ENCODE measurements at regions not wholly inside any gene's neighbourhood (a gene's known extent, or its start where the extent isn't known, plus 50 kb on each side); places are given as distances from the start of the nearest gene placed in this dataset.

DNA sequence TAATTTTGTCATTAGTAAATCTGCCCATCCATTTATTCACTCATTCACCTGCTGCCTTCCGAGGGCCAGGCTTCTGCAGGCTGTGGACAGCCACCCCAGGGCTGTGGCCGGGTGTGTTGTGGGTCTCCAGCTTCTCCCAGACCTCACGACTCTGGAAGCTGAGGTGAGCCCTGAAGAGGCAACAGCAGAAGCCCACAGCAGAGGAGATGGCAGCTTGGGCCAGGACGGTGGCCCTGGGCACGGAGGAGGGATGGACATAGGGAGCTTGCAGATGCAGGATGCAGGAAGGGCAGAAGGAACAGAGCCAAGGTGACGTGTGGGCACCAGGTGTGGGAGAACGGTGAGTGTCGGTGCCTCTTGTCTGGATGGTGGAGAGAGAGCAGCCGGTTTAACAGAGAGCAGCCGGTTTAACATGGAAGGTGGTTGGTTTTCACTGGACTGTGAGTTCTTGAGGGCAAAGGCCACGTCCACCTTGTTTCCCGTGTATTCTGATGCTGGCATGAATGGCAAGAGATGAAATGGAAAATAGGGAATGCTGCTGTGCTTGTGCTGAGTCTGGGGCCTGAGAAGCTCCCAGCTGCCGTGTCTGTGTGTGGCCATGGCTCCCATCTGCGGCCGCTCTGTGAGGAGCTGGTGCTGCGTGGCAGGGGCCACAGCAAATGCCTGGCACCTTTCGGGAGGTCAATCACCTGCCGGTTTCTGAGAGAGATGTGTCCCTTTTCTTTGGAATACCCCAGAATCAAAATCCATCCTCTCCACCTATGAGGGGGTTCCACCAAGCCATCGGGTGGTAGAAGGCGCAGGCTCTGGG is 669.9 kb downstream of the BRD1 start:
- no peak for DNase-seq

DNA sequence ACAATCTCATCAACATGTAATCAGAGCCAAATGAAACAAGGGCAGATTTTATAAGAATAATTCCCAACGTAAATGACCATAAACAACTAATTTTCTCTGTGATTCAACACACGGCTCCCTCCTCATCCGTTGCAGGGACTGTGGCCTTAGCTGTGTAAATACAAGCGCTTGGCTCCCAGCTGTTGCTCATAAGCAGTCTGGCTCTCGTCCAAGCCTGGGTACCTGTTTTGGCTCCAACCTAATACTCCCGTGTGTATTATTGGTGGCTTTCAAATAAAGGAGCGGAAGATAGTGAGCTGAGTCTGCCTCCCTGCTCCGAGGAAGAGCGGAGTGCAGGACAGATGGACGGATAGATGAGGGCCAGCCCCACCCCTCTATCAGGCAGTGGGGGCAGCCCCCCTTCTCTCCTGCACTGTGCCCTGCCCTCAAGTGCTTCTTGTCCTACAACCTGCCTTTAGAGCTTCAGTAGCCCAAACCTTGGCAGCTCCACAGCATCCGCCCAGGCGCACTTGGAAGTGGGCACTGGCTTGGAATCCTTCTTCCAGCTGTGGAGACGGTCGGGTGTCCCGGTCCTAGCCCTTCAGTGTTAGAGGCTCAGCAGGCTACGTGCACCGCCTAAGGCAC is 670.9 kb downstream of the BRD1 start:
- DNase-seq, result no peak

DNA sequence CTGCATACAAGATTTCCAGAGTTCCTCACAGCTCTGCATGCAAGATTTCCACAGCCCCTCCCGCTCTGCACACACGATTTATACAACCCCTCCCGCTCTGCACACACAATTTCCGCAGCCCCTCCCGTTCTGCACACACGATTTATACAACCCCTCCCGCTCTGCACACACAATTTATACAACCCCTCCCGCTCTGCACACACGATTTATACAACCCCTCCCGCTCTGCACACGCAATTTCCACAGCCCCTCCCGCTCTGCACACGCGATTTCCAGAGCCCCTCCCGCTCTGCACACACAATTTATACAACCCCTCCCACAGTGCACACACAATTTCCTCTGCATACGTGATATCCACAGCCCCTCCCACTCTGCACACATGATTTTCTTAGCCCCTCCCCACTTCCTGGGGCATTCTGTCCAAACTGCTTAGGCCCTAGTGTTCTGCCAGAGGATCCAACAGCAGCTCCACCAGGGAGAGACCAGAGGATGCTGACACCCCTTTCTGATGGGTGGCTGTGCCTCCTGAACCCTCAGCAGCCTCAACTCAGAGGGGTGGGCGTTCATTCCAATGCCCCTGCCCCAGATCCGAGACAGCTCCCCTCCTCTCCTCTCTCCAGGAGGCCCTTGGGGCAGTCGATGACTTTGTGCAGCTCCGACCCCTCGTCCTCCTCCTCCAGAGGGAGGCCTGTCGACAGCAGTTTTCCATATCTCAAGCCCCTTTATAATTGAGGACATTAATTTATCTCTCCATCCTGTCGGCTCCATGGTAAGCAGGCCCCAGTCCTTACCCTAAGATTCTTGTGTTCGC is 671.7 kb downstream of the BRD1 start:
- no peak for DNase-seq

DNA sequence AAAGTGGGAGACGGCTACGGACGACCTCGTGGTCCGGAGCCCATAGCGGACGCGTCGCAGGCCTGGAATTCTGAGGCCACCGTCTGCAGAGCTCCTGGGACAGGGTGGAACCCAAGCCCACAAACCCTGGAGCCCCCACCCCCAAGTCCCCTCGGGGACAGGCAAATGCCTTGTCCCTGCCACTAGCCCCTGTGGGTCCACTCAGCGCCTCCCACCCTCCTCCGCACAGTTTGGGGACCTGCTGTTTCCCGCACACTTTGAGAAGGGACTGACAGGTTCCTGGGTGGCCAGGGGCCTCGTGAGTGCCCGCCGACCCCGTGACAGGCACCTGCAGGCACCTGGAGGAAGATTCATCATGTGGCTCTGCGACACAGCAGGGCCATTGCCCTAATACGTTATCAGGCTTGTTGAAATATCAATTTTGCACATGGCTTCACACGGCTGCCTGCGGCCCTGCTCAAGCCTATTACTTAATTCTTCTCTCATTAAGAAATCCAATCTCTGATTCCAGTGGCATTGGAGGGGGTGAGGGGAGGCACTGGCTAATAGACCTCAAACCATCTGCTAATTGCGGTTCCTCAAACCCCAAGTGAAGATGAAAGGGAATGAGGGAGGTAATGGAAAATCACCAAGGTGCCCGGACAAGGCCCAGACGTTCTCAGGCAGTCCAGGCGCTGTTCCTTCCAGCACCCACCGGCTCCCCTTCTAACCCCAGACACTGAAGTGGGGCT is 672.5 kb downstream of the BRD1 start:
- DNase-seq, result no peak

DNA sequence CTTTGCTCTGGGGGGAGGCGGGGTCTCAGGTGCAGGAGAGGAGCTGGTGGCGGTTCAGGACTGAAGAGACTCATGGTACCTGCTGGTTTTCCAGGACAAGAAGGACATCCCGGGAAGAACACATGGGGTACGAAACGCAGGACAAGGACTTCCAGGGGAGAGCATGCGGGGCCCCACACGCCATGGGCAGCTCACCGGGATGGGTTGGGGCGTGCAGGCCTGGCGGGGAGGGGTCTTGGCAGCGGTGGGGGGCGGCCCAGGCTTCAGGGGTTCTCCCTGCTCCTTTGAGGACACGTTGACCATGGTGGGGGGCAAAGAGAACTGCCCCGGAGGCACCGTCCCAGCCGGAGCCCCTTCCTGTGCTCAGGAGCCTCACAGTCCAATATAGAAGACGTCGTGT is 673.2 kb downstream of the BRD1 start:
- DNase-seq, result no peak

DNA sequence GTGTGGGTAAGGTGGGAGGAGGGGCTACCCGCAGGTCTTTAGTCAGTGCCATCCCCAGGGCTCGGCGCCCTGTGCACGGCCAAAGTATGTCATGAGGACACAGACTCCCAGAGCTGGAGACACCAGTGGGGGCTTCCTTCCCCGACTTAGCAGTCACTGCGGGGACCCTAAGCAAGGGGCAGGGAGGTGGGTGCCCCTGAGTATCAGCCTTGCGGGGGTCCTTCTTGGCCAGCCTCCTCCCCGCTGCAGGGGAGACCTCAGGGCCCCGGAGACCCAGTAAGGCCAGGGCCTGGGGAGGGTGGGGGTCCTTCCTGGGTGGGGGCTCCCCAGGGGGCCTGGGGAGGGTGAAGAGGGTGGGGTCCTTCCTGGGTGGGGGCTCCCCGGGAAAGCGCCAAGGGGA is 673.8 kb downstream of the BRD1 start:
- DNase-seq, result no peak

DNA sequence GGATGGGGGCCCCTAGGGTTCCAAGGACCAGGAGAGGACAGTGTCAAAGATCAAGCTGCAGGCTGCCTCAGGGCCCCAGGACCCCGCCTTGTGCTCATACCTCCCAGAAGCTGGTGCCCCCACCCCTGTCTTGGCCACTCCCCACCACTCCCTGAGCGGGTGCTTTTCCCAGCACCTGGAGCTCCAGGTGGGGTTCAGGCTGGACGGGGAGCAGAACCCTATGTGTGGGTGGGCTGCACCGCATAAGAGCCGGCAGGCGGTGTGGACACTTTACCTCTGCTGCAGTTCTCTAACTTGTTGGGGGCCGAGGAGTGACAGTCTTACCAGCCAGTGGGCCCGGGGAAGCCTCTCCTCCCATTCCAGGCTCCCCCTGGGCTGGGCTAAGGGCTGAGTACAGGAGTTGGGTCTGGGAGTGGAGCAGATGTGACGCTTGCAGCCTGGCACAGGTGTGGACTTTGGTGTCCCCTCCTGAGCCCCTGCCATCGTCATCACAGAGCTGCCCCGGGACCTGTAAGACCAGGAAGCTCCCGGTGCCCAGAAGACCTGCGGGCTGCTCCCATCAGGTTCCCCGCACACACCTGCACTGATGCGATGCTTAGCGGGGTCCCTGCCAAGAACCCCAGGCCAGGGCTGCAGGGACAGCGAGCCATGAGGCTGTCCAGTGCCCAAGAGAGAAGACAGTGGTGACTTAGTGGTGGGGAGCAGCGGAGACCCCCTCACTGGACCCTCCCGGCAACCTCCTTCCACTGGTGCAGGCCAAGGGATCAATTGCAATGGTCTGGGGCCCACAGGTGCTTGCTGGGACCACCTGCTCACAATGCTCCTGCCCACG is 674.5 kb downstream of the BRD1 start:
- no peak for DNase-seq

DNA sequence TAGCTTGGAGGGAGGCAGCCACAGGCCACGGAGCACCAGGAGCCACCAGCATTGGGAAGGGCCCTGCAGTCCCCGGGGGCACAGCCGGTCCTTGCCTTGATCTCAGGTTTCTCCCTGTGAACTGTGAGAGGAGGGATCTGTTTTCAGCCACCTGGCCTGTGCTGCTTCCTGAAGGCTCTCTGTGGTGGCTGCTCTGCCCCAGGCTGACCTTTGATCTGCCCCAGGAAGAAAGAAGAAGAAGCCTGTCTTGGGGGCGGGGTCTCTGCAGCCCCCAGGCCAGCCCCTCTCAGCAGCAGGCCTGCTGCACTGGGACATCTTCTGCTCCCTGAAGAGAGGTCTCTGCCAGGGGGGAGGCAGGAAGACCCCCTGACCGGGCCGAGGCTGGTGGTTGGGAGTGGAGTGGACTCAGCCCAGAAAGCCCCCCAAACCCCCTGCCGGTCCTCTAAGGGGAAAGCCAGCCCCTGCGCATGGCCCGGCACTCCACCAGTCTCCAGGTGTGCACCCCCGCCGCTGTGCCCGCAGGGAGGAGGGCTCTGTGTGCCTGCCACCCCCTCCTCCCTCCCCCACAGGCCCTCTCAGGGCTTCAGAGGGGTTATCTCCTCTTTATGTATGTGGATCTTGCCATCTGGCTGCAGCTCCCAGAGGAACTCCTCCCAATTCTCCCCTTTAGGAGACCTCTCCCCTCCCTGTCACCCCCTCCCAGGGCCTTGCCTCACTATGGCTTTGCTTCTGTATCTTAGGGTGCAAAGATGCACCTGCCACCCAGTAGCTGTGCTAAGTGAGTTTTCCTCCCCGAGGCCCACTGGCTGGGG is 675.3 kb downstream of the BRD1 start:
- DNase-seq, result no peak

DNA sequence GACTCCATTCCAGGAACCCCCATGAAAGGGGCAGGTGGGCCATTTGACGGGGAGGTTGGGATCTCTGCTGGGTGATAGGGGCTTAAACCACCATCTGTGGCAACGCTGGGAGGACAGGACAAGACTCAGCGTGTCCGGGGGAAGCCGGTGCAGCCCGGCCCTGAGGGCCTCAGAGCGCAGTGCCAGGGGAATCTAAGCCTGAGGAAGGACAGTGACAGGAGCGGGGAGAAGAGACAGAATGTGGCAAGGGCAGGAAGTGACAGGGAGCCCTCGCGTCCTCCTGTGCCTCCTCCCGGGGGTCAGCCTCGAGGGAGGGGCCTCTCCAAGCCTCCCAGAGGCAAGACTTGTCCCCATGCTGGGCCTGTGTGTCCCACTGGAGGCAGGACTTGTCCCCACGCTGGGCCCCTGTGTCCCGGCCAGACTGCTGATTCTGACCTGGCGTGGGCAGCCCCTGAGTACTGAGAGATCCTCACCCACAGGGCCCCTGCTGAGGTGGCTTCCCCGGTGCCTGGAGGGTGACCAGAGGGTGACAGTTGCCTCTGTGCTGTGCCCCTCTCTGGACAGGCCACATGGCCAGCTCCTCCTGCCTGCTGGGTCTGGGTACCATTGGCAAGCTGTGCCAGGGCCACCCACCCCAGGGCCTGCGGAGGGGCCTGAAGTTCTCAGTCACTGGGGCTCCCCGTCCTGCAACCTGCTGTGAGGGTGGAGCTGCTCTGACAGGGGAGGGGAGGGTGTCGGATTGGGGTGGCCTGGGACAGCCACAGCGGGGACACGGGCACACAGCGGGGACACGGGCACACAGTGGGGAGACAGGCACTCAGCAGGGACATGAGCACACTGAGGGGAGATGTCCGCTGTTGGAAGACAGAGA is 676.2 kb downstream of the BRD1 start:
- DNase-seq, result no peak

DNA sequence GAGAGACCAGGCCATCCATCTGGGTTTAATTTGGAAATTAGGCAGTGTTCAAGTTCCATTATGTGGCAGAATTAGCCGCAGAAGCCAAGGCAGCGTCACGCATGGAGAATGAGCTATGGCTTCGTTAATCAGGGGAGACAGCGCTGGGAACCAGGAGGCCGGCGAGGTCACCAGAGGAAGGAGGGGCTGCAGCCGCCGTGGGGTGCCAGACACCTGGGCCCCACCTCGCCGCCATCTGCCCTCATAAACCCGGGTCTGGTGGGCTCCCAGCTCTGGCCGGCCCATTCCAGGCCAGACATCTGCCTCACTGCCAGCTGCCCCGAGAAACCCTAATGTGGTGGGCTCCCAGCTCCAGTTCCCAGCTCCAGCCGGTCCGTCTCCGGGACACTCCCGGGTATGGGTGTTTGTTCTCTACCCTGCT is 676.9 kb downstream of the BRD1 start:
- no peak for DNase-seq

DNA sequence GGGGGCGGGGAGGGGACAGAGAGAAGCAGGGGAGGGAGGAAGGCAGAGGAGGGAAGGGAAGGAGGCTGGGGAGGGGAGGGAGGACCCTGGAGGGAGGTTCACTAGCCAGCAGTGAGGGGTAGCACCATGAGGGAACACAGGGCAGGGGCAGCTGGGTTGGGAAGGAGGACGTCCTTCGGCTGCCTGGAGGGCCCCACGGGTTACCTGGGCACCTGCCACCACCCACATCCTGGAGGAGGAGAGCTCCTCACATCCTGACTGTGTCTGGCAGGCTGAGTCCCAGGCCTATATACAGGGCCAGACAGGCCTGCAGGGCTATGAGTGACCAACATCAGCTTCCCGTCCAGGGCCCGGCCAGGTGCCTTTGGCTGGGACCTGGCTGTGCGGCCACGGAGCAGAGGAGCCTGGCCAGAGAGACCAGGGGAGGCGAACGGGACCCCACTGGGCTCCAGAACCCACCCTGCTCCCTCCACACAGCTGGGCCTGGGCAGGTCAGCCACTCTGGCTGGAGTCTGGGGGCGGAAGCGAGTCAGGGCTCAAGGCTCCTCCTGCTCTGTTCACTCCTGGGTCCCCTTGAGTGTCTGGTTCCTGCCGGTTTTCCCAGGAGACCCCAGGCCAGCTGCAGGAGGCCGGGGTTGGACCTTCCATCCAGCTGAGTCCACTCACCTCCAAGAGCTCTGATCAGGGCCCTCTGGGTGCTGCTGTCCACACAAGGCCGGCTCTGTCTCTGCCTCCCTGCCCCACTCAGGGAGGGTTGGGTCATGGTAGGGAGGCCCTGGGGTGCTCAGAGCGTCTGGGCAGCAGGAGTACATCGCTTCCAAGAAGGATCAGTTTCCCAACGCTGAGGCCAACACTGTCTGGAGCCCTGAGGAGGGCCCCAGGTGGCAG is 677.7 kb downstream of the BRD1 start:
- no peak for DNase-seq

DNA sequence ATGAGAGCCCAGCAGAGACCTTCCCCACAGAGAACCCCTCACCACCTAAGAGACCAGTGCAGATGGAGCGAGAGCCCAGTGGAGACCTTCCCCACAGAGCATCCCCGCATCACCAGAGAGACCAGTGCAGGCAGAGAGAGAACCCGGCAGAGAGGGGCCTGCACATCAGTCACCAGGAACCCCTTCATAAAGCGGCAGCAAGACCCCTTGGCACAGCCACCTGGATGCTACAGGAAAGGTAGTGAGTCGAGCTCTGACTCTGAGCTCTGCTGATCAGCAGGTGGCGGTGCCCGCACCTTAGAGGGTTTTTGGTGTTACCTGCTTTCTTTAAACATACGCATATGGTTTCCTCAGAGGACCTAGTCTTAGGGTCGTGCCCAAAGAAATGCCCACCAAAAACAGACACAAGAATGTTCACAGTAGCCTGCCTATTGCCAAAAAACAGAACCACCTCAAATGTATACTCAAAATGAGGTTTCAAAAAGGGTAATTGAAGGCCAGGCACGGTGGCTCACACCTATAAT is 678.7 kb downstream of the BRD1 start:
- DNase-seq, result no peak

DNA sequence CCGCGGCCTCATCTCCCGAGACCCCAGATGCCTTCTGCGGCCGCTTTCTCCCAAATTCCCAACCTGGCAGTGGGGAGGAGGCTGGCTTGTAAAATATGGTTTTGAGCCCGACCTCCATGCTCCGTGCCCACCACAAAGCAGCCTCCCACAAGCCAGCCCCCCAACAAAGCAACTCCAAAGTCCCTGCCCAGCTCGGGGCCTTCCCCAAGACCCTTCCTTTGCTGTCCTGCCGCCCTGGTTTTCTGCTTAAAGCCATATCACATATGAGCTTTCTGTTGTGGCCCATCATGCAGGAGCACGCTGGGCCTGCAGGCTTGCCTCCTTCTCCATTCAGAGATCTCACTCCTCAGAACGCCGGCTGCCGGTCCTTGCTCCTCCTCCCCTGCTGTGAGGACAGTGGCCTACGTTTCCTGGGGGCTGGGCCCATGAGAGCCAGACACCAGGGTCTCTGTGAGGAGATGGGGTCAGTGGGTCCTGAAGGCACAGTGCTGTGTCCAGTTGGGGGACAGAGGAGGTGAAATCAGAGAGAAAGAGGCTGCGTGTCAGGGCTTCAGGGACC is 680.0 kb downstream of the BRD1 start:
- no peak for DNase-seq

DNA sequence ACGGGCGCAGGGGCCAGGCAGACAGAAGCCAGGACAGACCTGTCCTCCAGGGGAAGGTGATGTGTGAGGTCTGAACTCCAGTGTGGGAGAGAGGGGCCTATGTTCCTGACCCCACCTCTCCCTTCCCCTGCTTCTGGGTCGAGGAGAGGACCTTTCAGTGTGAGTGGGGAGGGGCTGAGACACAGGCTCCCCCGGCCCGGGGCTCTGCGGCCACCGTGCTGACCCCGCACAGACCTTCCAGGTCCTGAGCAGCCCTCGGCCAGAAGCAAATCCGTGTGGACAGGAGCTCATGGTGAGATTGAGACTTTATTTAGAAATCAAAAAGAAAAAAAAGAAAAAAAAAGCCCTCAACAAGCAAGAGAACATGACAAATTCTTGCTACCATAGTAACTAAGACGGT is 680.5 kb downstream of the BRD1 start:
- no peak for DNase-seq

DNA sequence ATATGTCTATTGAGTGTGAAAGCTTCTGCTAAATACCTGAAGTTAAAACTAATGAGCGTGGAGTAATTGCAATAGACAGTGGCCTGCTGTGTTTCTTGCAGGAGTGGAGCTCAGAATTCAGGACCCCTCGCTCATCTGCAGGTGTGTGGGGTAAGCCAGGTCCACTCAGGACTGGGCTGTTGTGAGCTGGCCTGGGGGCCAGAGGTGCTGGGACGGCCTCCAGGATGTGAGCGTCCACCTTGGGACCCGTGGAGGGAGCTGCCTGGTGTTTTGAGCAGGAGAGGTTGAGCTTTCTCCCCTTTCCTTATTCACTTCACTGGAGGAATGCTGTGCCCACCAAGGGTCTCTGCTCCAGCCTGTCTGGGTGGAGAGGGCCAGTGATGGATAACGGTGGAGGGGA is 681.2 kb downstream of the BRD1 start:
- no peak for DNase-seq

DNA sequence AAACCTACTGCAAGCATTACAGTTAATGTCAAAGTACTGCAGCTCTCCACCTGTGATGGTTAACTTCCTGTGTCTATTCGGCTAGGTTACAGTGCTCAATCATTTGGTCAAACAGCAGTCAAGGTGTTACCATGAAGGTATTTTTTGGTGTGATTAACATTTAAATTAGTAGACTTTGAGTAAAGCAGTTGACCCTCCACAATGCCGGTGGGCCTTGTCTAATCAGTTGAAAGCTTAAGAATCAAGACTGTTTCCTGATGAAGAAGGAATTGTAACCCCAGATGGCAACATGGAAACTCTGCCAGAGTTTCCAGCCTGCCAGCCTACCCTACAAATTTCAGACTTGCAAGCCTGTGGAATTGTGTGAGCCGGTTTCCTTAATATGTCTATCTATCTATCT is 683.9 kb downstream of the BRD1 start:
- no peak for DNase-seq

DNA sequence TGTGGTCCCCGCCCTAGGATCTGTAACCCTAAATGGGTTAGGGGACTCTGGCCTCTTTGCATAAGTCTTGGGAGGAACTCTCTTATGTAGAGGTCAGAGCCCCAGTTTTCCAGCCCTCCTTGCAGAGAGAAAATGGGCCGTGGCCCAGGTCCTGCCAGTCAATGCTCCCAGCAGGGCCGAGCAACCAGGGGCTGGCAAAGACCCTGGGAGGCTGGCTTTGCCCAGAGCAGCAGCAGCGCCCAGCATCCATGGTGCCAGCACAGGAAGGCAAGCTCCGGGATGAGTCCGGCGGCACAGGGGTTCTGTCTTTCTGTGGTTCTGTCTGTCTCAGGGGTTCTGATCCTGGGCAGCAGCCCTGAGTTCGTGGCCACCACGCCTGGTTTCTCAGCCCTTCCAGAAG is 684.8 kb downstream of the BRD1 start:
- DNase-seq, result no peak

DNA sequence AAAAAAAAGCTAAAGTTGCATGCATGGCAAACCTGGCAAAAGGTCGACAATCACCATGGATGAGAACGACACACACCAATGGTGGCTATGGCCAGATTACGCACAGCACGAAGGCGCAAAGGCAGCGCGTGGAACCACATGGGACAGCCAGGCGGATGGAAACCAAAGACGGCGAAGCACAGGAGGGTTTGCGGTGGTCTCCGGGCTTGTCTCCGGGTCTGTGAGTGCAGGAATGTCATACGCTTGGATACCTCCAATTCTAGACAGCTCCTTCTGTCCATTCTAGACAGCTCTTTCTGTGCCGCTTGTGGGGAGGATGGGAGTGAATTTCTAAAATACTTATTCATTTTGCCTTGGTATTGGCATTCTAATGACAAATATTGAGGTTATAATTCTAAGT is 685.4 kb downstream of the BRD1 start:
- DNase-seq, result no peak

DNA sequence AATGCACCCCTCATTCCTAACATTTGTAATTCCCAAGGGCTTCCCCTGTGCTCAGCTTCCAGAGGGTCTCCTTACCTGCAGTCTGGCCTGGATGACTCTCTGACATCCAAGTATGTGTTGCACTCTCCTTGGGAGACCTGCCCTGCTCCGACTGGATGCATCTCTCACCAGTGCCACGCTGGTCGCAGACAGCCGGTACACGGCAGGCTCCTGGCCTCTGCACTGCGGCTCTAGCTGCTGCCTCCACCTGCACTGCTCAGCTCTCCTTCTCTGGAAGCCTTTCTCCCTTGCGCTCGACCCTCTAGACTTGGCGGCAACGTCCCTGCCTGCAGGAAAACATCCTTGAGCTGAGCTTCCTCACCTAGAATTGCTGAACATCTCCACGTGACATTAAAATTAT is 685.9 kb downstream of the BRD1 start:
- DNase-seq, result no peak
